Keratinocyte (primary cell): ENCODE measurements at regions not wholly inside any gene's neighbourhood (a gene's known extent, or its start where the extent isn't known, plus 50 kb on each side); places are given as distances from the start of the nearest gene placed in this dataset.

Experiments
- DNase-seq: peaks from one replicate; pipeline ENCODE4 v3.0.0-alpha.2; 2011; ENCODE audit warnings: low read depth, missing footprints, low spot score
- FAIRE-seq: peaks from 2 replicates; lab custom pipeline; 2011; peaks lifted over from hg19 to GRCh38; lab: Jason Lieb, UNC
- H2AFZ ChIP-seq: 2 replicates; pipeline ENCODE4 v1.6.0; 2012; ENCODE audit warnings: low read length, control low read depth, inconsistent platforms; ENCODE audit not compliant: control insufficient read depth
- H3K27ac ChIP-seq: 2 replicates; pipeline ENCODE4 v1.5.1; 2011; ENCODE audit warnings: low read length; ENCODE audit not compliant: control insufficient read depth, insufficient read depth
- H3K27me3 ChIP-seq: 3 replicates; pipeline ENCODE4 v1.6.0; 2011; ENCODE audit warnings: low read length; ENCODE audit not compliant: control insufficient read depth, insufficient read depth; ENCODE audit errors: extremely low read depth
- H3K36me3 ChIP-seq, 2 experiments: 2 replicates in 1 of 2; 3 replicates in 1 of 2; pipeline ENCODE4 v1.5.1; 2011; ENCODE audit warnings: low read length in 2 of 2, mild to moderate bottlenecking in 1 of 2; ENCODE audit not compliant: control insufficient read depth in 2 of 2, insufficient read depth in 2 of 2; ENCODE audit errors: extremely low read depth in 1 of 2
- H3K4me1 ChIP-seq: 3 replicates; pipeline ENCODE4 v1.5.1; 2011; ENCODE audit warnings: low read length; ENCODE audit not compliant: control insufficient read depth, insufficient read depth; ENCODE audit errors: extremely low read depth
- H3K4me2 ChIP-seq: 3 replicates; pipeline ENCODE4 v1.6.0; 2011; ENCODE audit warnings: low read depth, low read length; ENCODE audit not compliant: control insufficient read depth, insufficient read depth; ENCODE audit errors: extremely low read depth
- H3K4me3 ChIP-seq, 3 experiments: fragments of 200-600 bp in 1 of 3; sonication (generic) in 1 of 3; 2 replicates in 2 of 3; 3 replicates in 1 of 3; pipeline ENCODE4 v1.5.1; 2011 to 2016; ENCODE audit warnings: low read length in 3 of 3, mild to moderate bottlenecking in 3 of 3, control low read depth in 2 of 3, inconsistent platforms in 1 of 3, low read depth in 1 of 3, mixed read lengths in 1 of 3, mixed run types in 1 of 3, moderate library complexity in 1 of 3; ENCODE audit not compliant: control insufficient read depth in 2 of 3, insufficient read depth in 2 of 3; ENCODE audit errors: extremely low read depth in 1 of 3
- H3K79me2 ChIP-seq: 2 replicates; pipeline ENCODE4 v1.6.0; 2012; ENCODE audit warnings: low read length; ENCODE audit not compliant: control insufficient read depth, insufficient read depth
- H3K9ac ChIP-seq: 3 replicates; pipeline ENCODE4 v1.6.0; 2011; ENCODE audit warnings: low read length; ENCODE audit not compliant: control insufficient read depth, insufficient read depth; ENCODE audit errors: extremely low read depth
- H3K9me1 ChIP-seq: 3 replicates; pipeline ENCODE4 v1.6.0; 2011; ENCODE audit warnings: low read length; ENCODE audit not compliant: control insufficient read depth, insufficient read depth; ENCODE audit errors: extremely low read depth
- H3K9me3 ChIP-seq: 2 replicates; pipeline ENCODE4 v1.5.1; 2012; ENCODE audit warnings: low read depth, low read length; ENCODE audit not compliant: control insufficient read depth
- H4K20me1 ChIP-seq: 3 replicates; pipeline ENCODE4 v1.6.0; 2011; ENCODE audit warnings: low read length; ENCODE audit not compliant: control insufficient read depth, insufficient read depth; ENCODE audit errors: extremely low read depth
- CTCF ChIP-seq, 3 experiments: IDR thresholded peaks in 1 of 3; conservative IDR thresholded peaks in 1 of 3; optimal IDR thresholded peaks in 1 of 3; 2 replicates in 2 of 3; 3 replicates in 1 of 3; pipeline versions ENCODE3 to v1.5.1; 2011; ENCODE audit warnings: low read length in 3 of 3, mild to moderate bottlenecking in 3 of 3, moderate library complexity in 2 of 3, control low read depth in 1 of 3, inconsistent platforms in 1 of 3; ENCODE audit not compliant: insufficient read depth in 2 of 3; ENCODE audit errors: extremely low read depth in 1 of 3
- EZH2 ChIP-seq: IDR thresholded peaks from one replicate; pipeline ENCODE4 v1.6.1; 2012; ENCODE audit warnings: inconsistent platforms, mild to moderate bottlenecking, low read length, moderate library complexity
- dilution Hi-C: fragments of 300-500 bp; cut with MboI; formaldehyde crosslinking; loops from one replicate; pipeline ENCODE4 v1.7.0; 2020; ENCODE audit warnings: low sequenced_read_pairs; ENCODE audit not compliant: extremely low pct_ligation_motif_present

- Histone ChIP-seq H3K9me1 (no peaks in the 10 kb centered on the region), H2AFZ (no peak overlapping the region), H3K27ac (no peak overlapping the region), H3K4me2 (no peak overlapping the region), H4K20me1 (no peaks in the 10 kb centered on the region), H3K36me3 (no peaks in the 10 kb centered on the region), H3K9ac (no peak overlapping the region), H3K4me3 (no peak overlapping the region), H3K4me1 (no peaks in the 10 kb centered on the region), H3K9me3 (no peaks in the 10 kb centered on the region), H3K79me2 (no peaks in the 10 kb centered on the region), H3K27me3 (no peaks in the 10 kb centered on the region)
- DNase-seq (no peak), FAIRE-seq (no peak)
- TF ChIP-seq EZH2 (no peak), CTCF (optimal IDR thresholded peaks at IDR 0.05 in 1 of 3, IDR thresholded peaks at IDR 0.05 in 1 of 3, conservative IDR thresholded peaks at IDR 0.05 in 1 of 3; ENCODE audit: extremely low read depth in 1 of 3, insufficient read depth in 2 of 3, low read length in 3 of 3) (no peak)
- dilution Hi-C loops = no loop called here
Measured at GRCh38 chr7:51950813-51951212, 634.2 kb upstream of the COBL start.

GRCh38 chr7:51949726-51950644 is 633.4 kb upstream of the COBL start:
- no peak for FAIRE-seq
- H3K9me3 ChIP-seq = no peaks in the 10 kb centered on the region

More at GRCh38 chr7:51949726-51950644, 633.4 kb upstream of the COBL start:
- Histone ChIP-seq H2AFZ (no peak overlapping the region), H3K36me3 (no peaks in the 10 kb centered on the region), H4K20me1 (no peaks in the 10 kb centered on the region), H3K4me2 (no peak overlapping the region), H3K4me1 (no peaks in the 10 kb centered on the region), H3K4me3 (no peak overlapping the region), H3K9me1 (no peaks in the 10 kb centered on the region), H3K9ac (no peak overlapping the region), H3K27ac (no peak overlapping the region), H3K27me3 (no peaks in the 10 kb centered on the region), H3K79me2 (no peaks in the 10 kb centered on the region)
- dilution Hi-C loops = no loop called here
- no peak for DNase-seq
- TF ChIP-seq EZH2 (no peak), CTCF (optimal IDR thresholded peaks at IDR 0.05 in 1 of 3, IDR thresholded peaks at IDR 0.05 in 1 of 3, conservative IDR thresholded peaks at IDR 0.05 in 1 of 3; ENCODE audit: extremely low read depth in 1 of 3, insufficient read depth in 2 of 3, low read length in 3 of 3) (no peak)
